EH (cell line): ENCODE measurements at regions not wholly inside any gene's neighbourhood (a gene's known extent, or its start where the extent isn't known, plus 50 kb on each side); places are given as distances from the start of the nearest gene placed in this dataset.
"Not testable (repeated sequence)": the region's sequence is repeated elsewhere in the genome, so short reads cannot be mapped to it uniquely, and the experiment has no call there.

ENCODE experiments used
- DNase-seq: peaks from one replicate; pipeline ENCODE4 v3.0.0-alpha.2; 2015; ENCODE audit warnings: low read depth

- peak; percentile 56 for DNase-seq
Observed at GRCh38 chr9:589723-590122, 251.8 kb upstream of the DMRT1 start.

- DNase-seq, result no peak
Observed at GRCh38 chr9:591292-591691, 250.2 kb upstream of the DMRT1 start.

- DNase-seq, result no peak
Observed at GRCh38 chr9:592225-592624, 249.3 kb upstream of the DMRT1 start.

- no peak for DNase-seq
Observed at GRCh38 chr9:592733-593132, 248.8 kb upstream of the DMRT1 start.

- DNase-seq, result no peak
Observed at GRCh38 chr9:593809-594208, 247.7 kb upstream of the DMRT1 start.

- DNase-seq, result no peak
Observed at GRCh38 chr9:596703-597102, 244.8 kb upstream of the DMRT1 start.

GRCh38 chr9:600006-600405, 241.5 kb upstream of the DMRT1 start:
- no peak for DNase-seq

GRCh38 chr9:602716-603115, 238.8 kb upstream of the DMRT1 start:
- DNase-seq, result no peak

- DNase-seq, result no peak
Observed at GRCh38 chr9:603126-603525, 238.4 kb upstream of the DMRT1 start.

GRCh38 chr9:607417-607816, 234.1 kb upstream of the DMRT1 start:
- DNase-seq, result no peak

- DNase-seq, result peak; percentile 91
Observed at GRCh38 chr9:613771-614347, 227.6 kb upstream of the DMRT1 start.

- no peak for DNase-seq
Observed at GRCh38 chr9:614431-614830, 227.1 kb upstream of the DMRT1 start.

GRCh38 chr9:615756-616155, 225.7 kb upstream of the DMRT1 start:
- no peak for DNase-seq

GRCh38 chr9:616694-617093, 224.8 kb upstream of the DMRT1 start:
- no peak for DNase-seq

- no peak for DNase-seq
Observed at GRCh38 chr9:617445-618085, 223.9 kb upstream of the DMRT1 start.

- peak; percentile 60 for DNase-seq
Observed at GRCh38 chr9:618478-618877, 223.0 kb upstream of the DMRT1 start.

GRCh38 chr9:621201-621855, 220.2 kb upstream of the DMRT1 start:
- DNase-seq, result no peak

- DNase-seq, result no peak
Observed at GRCh38 chr9:624935-625500, 216.5 kb upstream of the DMRT1 start.

GRCh38 chr9:625613-626012, 215.9 kb upstream of the DMRT1 start:
- no peak for DNase-seq

GRCh38 chr9:626114-626513, 215.4 kb upstream of the DMRT1 start:
- DNase-seq, result not testable (repeated sequence)

- DNase-seq, result no peak
Observed at GRCh38 chr9:626596-626995, 214.9 kb upstream of the DMRT1 start.

GRCh38 chr9:627336-627970, 214.0 kb upstream of the DMRT1 start:
- no peak for DNase-seq

GRCh38 chr9:629146-629545, 212.4 kb upstream of the DMRT1 start:
- DNase-seq, result no peak
